K562 (cell line): ENCODE measurements at regions not wholly inside any gene's neighbourhood (a gene's known extent, or its start where the extent isn't known, plus 50 kb on each side); places are given as distances from the start of the nearest gene placed in this dataset.

Experiments used
- ATAC-seq: fragments of 200-7000 bp; cut with Tn5 transposase; 3 replicates; pipeline ENCODE4 v1.9.1; 2020; ENCODE audit warnings: moderate library complexity
- BruUV-seq: library from RNA; stranded (reverse); fragments of 400-500 nt; replicated peaks from 2 replicates; lab custom pipeline; 2021; lab: Mats Ljungman, UMichigan
- CTCF ChIA-PET: fragments of 300-600 bp; formaldehyde crosslinking; extraction: SDS; loops from one replicate; lab custom pipeline; 2021; ENCODE audit warnings: low intra/inter-chr PET ratio; lab: Yijun Ruan, JAX
- POLR2A ChIA-PET: fragments of 300-600, 350-650 bp; sonication (Branson Sonifier 250); formaldehyde crosslinking; extraction: SDS; loops from one replicate; lab custom pipeline; 2021; ENCODE audit warnings: antibody characterized with exemption, inconsistent platforms; lab: Yijun Ruan, JAX
- DNase-seq, 4 experiments: peaks; one replicate each; pipeline versions ENCODE4 v3.0.0 to v3.0.0-alpha.2; 2011 to 2018; ENCODE audit warnings: low spot score in 3 of 4, mixed read lengths in 3 of 4; ENCODE audit errors: extremely low read depth in 1 of 4
- FAIRE-seq: peaks from 2 replicates; lab custom pipeline; 2011; peaks lifted over from hg19 to GRCh38; lab: Jason Lieb, UNC
- H2AFZ ChIP-seq: 2 replicates; pipeline ENCODE4 v1.6.0; 2011; ENCODE audit warnings: low read depth, low read length, control low read depth, inconsistent platforms
- H3K27ac ChIP-seq: fragments of 200-600 bp; 3 replicates; pipeline ENCODE4 v1.8.0; 2011; ENCODE audit warnings: low read depth, mild to moderate bottlenecking, control low read depth, inconsistent platforms, low read length, moderate library complexity, mixed read lengths; ENCODE audit errors: extremely low read depth
- H3K27me3 ChIP-seq, 2 experiments: fragments of 300-600 bp in 1 of 2; 2 replicates in 1 of 2; 3 replicates in 1 of 2; pipeline versions ENCODE4 v1.6.0 to v1.8.0; 2011; ENCODE audit warnings: inconsistent platforms in 2 of 2, low read length in 2 of 2, mild to moderate bottlenecking in 1 of 2, mixed read lengths in 1 of 2, moderate library complexity in 1 of 2; ENCODE audit not compliant: control insufficient read depth in 2 of 2, insufficient read depth in 2 of 2
- H3K36me3 ChIP-seq: fragments of 300-600 bp; 3 replicates; pipeline ENCODE4 v1.8.0; 2011; ENCODE audit warnings: mild to moderate bottlenecking, low read length, inconsistent platforms; ENCODE audit not compliant: control insufficient read depth, insufficient read depth
- H3K4me1 ChIP-seq, 2 experiments: fragments of 200-600 bp in 1 of 2; replicated peaks in 1 of 2; 2 replicates in 1 of 2; 3 replicates in 1 of 2; pipeline versions ENCODE4 v1.5.1 to v1.8.0; 2011; ENCODE audit warnings: inconsistent platforms in 2 of 2, low read length in 2 of 2, mild to moderate bottlenecking in 1 of 2, mixed read lengths in 1 of 2, moderate library complexity in 1 of 2; ENCODE audit not compliant: control insufficient read depth in 2 of 2, insufficient read depth in 2 of 2
- H3K4me2 ChIP-seq: 2 replicates; pipeline ENCODE4 v1.6.1; 2011; ENCODE audit warnings: low read length, control low read depth, inconsistent platforms, mixed read lengths; ENCODE audit not compliant: insufficient read depth
- H3K4me3 ChIP-seq: fragments of 200-600 bp; sonication (generic), shearing (Covaris generic); 2 replicates; pipeline ENCODE4 v1.5.1; 2016; ENCODE audit warnings: control low read depth, inconsistent platforms
- H3K79me2 ChIP-seq: fragments of 200-600 bp; 3 replicates; pipeline ENCODE4 v1.8.0; 2011; ENCODE audit warnings: low read length, inconsistent platforms; ENCODE audit not compliant: control insufficient read depth, insufficient read depth
- H3K9ac ChIP-seq, 2 experiments: 2 replicates each; pipeline versions ENCODE4 v1.6.0 to v1.6.1; 2011; ENCODE audit warnings: low read depth in 2 of 2, low read length in 2 of 2, control low read depth in 1 of 2, inconsistent platforms in 1 of 2, mild to moderate bottlenecking in 1 of 2, mixed read lengths in 1 of 2; ENCODE audit not compliant: insufficient read depth in 1 of 2
- H3K9me1 ChIP-seq: one replicate; pipeline ENCODE4 v1.6.0; 2011; ENCODE audit warnings: inconsistent platforms, mild to moderate bottlenecking, low read length, moderate library complexity; ENCODE audit not compliant: control insufficient read depth, insufficient read depth
- H3K9me3 ChIP-seq: replicated peaks from 2 replicates; pipeline ENCODE4 v1.5.1; 2011; ENCODE audit warnings: low read depth, low read length, inconsistent platforms; ENCODE audit not compliant: control insufficient read depth, insufficient read depth
- H4K20me1 ChIP-seq: replicated peaks from 2 replicates; pipeline ENCODE4 v1.6.1; 2011; ENCODE audit warnings: low read length, inconsistent platforms, mixed read lengths; ENCODE audit not compliant: control insufficient read depth, insufficient read depth
- ASH1L ChIP-seq: fragments of 450-650 bp; IDR thresholded peaks from 2 replicates; pipeline ENCODE4 v1.6.1; 2018; ENCODE audit warnings: borderline replicate concordance, mild to moderate bottlenecking, low read depth; ENCODE audit not compliant: partially characterized antibody
- CUX1 ChIP-seq: fragments of 200-800 bp; sonication (Bioruptor generic); IDR thresholded peaks from 2 replicates; pipeline ENCODE4 v1.6.1; 2016; ENCODE audit warnings: missing genetic modification characterization, missing compliant biosample characterization
- NBN ChIP-seq: fragments of 450-650 bp; IDR thresholded peaks from 2 replicates; pipeline ENCODE4 v1.6.1; 2016; ENCODE audit warnings: low read depth, mild to moderate bottlenecking
- ZNF174 ChIP-seq: fragments of 250-450 bp; sonication (Bioruptor Pico); IDR thresholded peaks from 2 replicates; pipeline ENCODE4 v1.4.0; 2020; ENCODE audit warnings: mild to moderate bottlenecking
- ZNF175 ChIP-seq: fragments of 200-800 bp; sonication (Bioruptor generic); IDR thresholded peaks from 2 replicates; pipeline ENCODE4 v1.6.1; 2016; ENCODE audit warnings: low read depth, mild to moderate bottlenecking, missing genetic modification characterization, missing compliant biosample characterization
- ZNF311 ChIP-seq: fragments of 250-450 bp; sonication (Bioruptor Pico); IDR thresholded peaks from 2 replicates; pipeline ENCODE4 v1.4.0; 2020; ENCODE audit warnings: mild to moderate bottlenecking, moderate library complexity
- ZNF785 ChIP-seq: fragments of 250-450 bp; sonication (Bioruptor Pico); IDR thresholded peaks from 2 replicates; pipeline ENCODE4 v1.4.0; 2020; ENCODE audit warnings: mild to moderate bottlenecking
- ZNF830 ChIP-seq: fragments of 250-450 bp; sonication (Bioruptor Pico); IDR thresholded peaks from 2 replicates; pipeline ENCODE4 v1.5.0; 2021; ENCODE audit warnings: mild to moderate bottlenecking
- in situ Hi-C: fragments of 300-500 bp; cut with MboI; formaldehyde crosslinking; loops from 4 replicates; pipeline ENCODE4 v1.15.0; 2018; ENCODE audit warnings: inconsistent platforms, mixed read lengths
- intact Hi-C: fragments of 100-400 bp; cut with micrococcal nuclease; formaldehyde crosslinking; loops from 2 replicates; pipeline ENCODE4 v1.14.2; 2022

- TF ChIP-seq CUX1 (CRISPR knock-in tag) = no peak
- no peak for TF ChIP-seq ZNF785 (CRISPR knock-in tag)
- no peak for TF ChIP-seq ZNF174 (CRISPR knock-in tag)
- no peak for TF ChIP-seq NBN
- no peak for TF ChIP-seq ZNF830 (CRISPR knock-in tag)
- no peak for TF ChIP-seq ASH1L
- no peak for TF ChIP-seq ZNF175
Observed at GRCh38 chr4:53852343-53852742, 212.1 kb downstream of the CHIC2 start (continued).

- ATAC-seq = no peak
- in situ Hi-C loops = no loop called here
- Histone ChIP-seq H2AFZ (no peak overlapping the region), H3K36me3 (no peaks in the 10 kb centered on the region), H3K79me2 (no peaks in the 10 kb centered on the region), H3K9me1 (no peaks in the 10 kb centered on the region), H3K27me3 (no peaks in the 10 kb centered on the region), H3K4me2 (no peak overlapping the region), H3K27ac (no peak overlapping the region), H4K20me1 (no peaks in the 10 kb centered on the region), H3K9me3 (no peaks in the 10 kb centered on the region), H3K4me1 (no peaks in the 10 kb centered on the region), H3K9ac (no peak overlapping the region), H3K4me3 (no peak overlapping the region)
- BruUV-seq = no TSS peak
- DNase-seq = no peak
- intact Hi-C loops = no loop called here
- POLR2A ChIA-PET = no interaction called here
- CTCF ChIA-PET = no interaction called here
- TF ChIP-seq ZNF311 (CRISPR knock-in tag) = no peak
- FAIRE-seq = no peak
Observed at GRCh38 chr4:53847965-53848364, 216.4 kb downstream of the CHIC2 start.
